ENCODE measurements at regions not wholly inside any gene's neighbourhood (a gene's known extent, or its start where the extent isn't known, plus 50 kb on each side); places are given as distances from the start of the nearest gene placed in this dataset.

GRCh38 chr11:15738931-15739330 lies 617.4 kb downstream of the SOX6 start:
- TF ChIP-seq MAX (IDR thresholded peaks at IDR 0.05) (no peak), POLR2AphosphoS5 (IDR thresholded peaks at IDR 0.05; ENCODE audit: low read depth, low read length) (no peak), TEF (CRISPR knock-in tag; IDR thresholded peaks at IDR 0.05) (no peak), TGIF2 (CRISPR knock-in tag; IDR thresholded peaks at IDR 0.05) (no peak), HMGXB4 (CRISPR knock-in tag; IDR thresholded peaks at IDR 0.05; ENCODE audit: borderline replicate concordance in 1 of 2, low read depth in 1 of 2) (no peak), POLR2A (IDR thresholded peaks at IDR 0.05; ENCODE audit: insufficient read depth in 1 of 2, low read depth in 2 of 2, low read length in 2 of 2) (no peak), ZFP62 (CRISPR knock-in tag; IDR thresholded peaks at IDR 0.05) (no peak), PRDM15 (CRISPR knock-in tag; IDR thresholded peaks at IDR 0.05) (no peak), DMTF1 (CRISPR knock-in tag; IDR thresholded peaks at IDR 0.05) (no peak), FOXP1 (IDR thresholded peaks at IDR 0.05) (no peak), FOXP1 (CRISPR knock-in tag; IDR thresholded peaks at IDR 0.05) (no peak), MAFF (IDR thresholded peaks at IDR 0.05; ENCODE audit: low read depth, low read length) (no peak)
